Heart left ventricle (tissue), 16 donors: ENCODE measurements at regions not wholly inside any gene's neighbourhood (a gene's known extent, or its start where the extent isn't known, plus 50 kb on each side); places are given as distances from the start of the nearest gene placed in this dataset.

Source experiments
- ATAC-seq, 4 donors: fragments of 200-7000 bp; cut with Tn5 transposase; one replicate each; pipeline ENCODE4 v1.9.1; 2020 to 2022; ENCODE audit warnings: moderate library complexity in 4 of 4, mild to moderate bottlenecking in 3 of 4, moderate number of reproducible peaks in 1 of 4
- DNase-seq, 5 donors: peaks; one replicate each; pipeline ENCODE4 v3.0.0-alpha.2; 2020
- H3K27ac ChIP-seq, 12 donors: fragments of 200-600 bp; sonication (generic) in 4 of 12; one replicate each; pipeline versions ENCODE4 v1.5.0 to v1.8.0; 2016 to 2022; ENCODE audit warnings: mild to moderate bottlenecking in 2 of 12
- H3K27me3 ChIP-seq, 9 donors: fragments of 200-600 bp; sonication (generic) in 2 of 9; one replicate each; pipeline versions ENCODE4 v1.5.1 to v1.8.0; 2016 to 2022; ENCODE audit warnings: mild to moderate bottlenecking in 3 of 9
- H3K36me3 ChIP-seq, 9 donors: fragments of 200-600 bp; sonication (generic) in 2 of 9; one replicate each; pipeline versions ENCODE4 v1.5.0 to v1.8.0; 2018 to 2022; ENCODE audit warnings: mild to moderate bottlenecking in 2 of 9
- H3K4me1 ChIP-seq, 12 donors: fragments of 200-600 bp; sonication (generic) in 4 of 12; one replicate each; pipeline versions ENCODE4 v1.5.0 to v1.8.0; 2016 to 2022; ENCODE audit warnings: mild to moderate bottlenecking in 3 of 12
- H3K4me3 ChIP-seq, 12 donors: fragments of 200-600 bp; sonication (generic) in 4 of 12; one replicate each; pipeline versions ENCODE4 v1.5.0 to v1.8.0; 2017 to 2022; ENCODE audit warnings: mild to moderate bottlenecking in 9 of 12, moderate library complexity in 4 of 12
- H3K9me3 ChIP-seq, 12 donors: fragments of 200-600 bp; sonication (generic) in 4 of 12; one replicate each; pipeline versions ENCODE4 v1.5.0 to v1.8.0; 2016 to 2022; ENCODE audit warnings: mild to moderate bottlenecking in 1 of 12
- POLR2A ChIP-seq, 2 donors: fragments of 450-650 bp; IDR thresholded peaks; one replicate each; pipeline ENCODE4 v1.6.1; 2017; ENCODE audit warnings: antibody characterized with exemption in 2 of 2, mild to moderate bottlenecking in 2 of 2, moderate library complexity in 2 of 2
- WGBS, 4 donors: extraction: QIAGEN DNeasy Blood & Tissue Kit in 2 of 4; methylation state at CpG; one replicate each; pipeline versions ENCODE4 v1.1.5 to v1.1.7; 2013 to 2018; 5-methylcytosine and 5-hydroxymethylcytosine counted together
- intact Hi-C, 10 donors: fragments of 100-400 bp; cut with DNase I; formaldehyde crosslinking; loops; one replicate each; pipeline versions ENCODE4 v1.11.1 to v1.14.2; 2022
- TF ChIP-seq, protein P1 (sequence below), 12 donors: fragments of 200-600 bp; sonication (generic) in 4 of 12; IDR thresholded peaks; one replicate each; pipeline versions ENCODE4 v1.5.0 to v1.8.0; 2018 to 2022; ENCODE audit warnings: antibody characterized with exemption in 12 of 12, mild to moderate bottlenecking in 5 of 12
- donor health status: ischemic (EF 13 %, LVEDD 7.1; RV severe dilation, severe dysfunction).
- donor health status: healthy with polysubstance abuse.
- donor health status: DM: no; HTN: yes; CAD: no.
- donor health status: DM: no; HTN: no; CAD: no.
- donor health status: ischemic (EF 25% LVEDD 6.9; RV normal size, moderate dysfunction).
- donor health status: ischemic (EF 25% LVEDD 5.7; RV mildly dilated, moderate dysfunction).
- donor health status: healthy.
- donor health status: DM: yes; HTN: yes; CAD: no.
- donor health status: ischemic (EF 35%, LVEDD 5.7; RV mildly dilated, moderate dysfunction).
- donor health status: nonischemic (EF 11% LVEDD 7.7; RV severe dilation, severe dysfunction).
- donor health status: DM: yes; HTN: yes; CAD: no.
- donor health status: PGD.
- donor health status: ischemic (EF 29% LVEDD 5.4; RV normal size, mild dysfunction).
- donor health status: nonischemic (EF 23%, LVEDD 6.1; RV moderate dilation, normal function).

DNA sequence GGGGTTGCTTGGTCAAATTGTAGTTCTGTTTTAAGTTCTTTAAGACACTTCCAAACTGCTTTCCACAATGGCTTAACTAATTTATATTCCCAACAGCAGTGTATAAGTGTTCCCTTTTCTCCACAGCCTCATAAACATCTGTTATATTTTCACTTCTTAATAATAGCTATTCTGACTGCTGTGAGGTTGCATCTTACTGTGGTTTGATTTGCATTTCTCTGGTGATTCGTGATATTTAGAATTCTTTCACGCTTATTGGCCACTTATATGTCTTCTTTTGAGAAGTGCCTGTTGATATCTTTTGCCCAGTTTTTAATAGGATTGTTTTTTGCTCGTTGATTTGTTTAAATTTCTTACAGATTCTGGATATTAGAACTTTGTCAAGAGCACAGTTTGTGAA lies 278.6 kb upstream of the ITM2A start:
- no peaks in the 10 kb centered on the region for H3K36me3 ChIP-seq
- ATAC-seq (no peak), DNase-seq (no peak)
- no peak overlapping the region for H3K4me3 ChIP-seq
- H3K4me1 ChIP-seq = no peaks in the 10 kb centered on the region
- no peaks in the 10 kb centered on the region for H3K9me3 ChIP-seq
- TF ChIP-seq, protein P1, sequence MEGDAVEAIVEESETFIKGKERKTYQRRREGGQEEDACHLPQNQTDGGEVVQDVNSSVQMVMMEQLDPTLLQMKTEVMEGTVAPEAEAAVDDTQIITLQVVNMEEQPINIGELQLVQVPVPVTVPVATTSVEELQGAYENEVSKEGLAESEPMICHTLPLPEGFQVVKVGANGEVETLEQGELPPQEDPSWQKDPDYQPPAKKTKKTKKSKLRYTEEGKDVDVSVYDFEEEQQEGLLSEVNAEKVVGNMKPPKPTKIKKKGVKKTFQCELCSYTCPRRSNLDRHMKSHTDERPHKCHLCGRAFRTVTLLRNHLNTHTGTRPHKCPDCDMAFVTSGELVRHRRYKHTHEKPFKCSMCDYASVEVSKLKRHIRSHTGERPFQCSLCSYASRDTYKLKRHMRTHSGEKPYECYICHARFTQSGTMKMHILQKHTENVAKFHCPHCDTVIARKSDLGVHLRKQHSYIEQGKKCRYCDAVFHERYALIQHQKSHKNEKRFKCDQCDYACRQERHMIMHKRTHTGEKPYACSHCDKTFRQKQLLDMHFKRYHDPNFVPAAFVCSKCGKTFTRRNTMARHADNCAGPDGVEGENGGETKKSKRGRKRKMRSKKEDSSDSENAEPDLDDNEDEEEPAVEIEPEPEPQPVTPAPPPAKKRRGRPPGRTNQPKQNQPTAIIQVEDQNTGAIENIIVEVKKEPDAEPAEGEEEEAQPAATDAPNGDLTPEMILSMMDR (IDR thresholded peaks at IDR 0.05) = no peak
- no peak for TF ChIP-seq POLR2A (IDR thresholded peaks at IDR 0.05)
- no peak overlapping the region for H3K27ac ChIP-seq
- intact Hi-C loops = no loop called here
- 31 to 59% (median 51%) methylated on average over 3 of the region's 3 CpGs for WGBS, 4 donors
- H3K27me3 ChIP-seq = no peaks in the 10 kb centered on the region

DNA sequence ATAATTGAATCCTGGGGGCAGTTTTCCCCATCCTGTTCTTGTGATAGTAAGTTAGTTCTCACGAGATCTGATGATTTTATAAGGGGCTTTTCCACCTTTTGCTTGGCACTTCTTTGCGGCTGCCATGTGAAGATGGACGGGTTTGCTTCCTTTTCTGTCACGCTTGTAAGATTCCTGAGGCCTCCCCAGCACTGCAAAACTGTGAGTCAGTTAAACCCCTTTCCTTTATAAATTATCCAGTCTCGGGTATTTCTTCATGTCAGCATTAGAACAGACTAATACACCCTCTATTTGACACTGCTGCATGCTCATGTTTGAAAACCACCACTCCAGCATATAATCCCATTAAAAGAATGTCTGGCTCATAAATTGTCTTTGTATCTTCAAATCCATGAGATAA lies 264.4 kb upstream of the ITM2A start:
- Histone ChIP-seq H3K9me3 (no peaks in the 10 kb centered on the region), H3K27me3 (no peaks in the 10 kb centered on the region), H3K27ac (no peak overlapping the region), H3K4me3 (no peak overlapping the region), H3K36me3 (no peaks in the 10 kb centered on the region), H3K4me1 (no peaks in the 10 kb centered on the region)
- TF ChIP-seq, protein P1 (IDR thresholded peaks at IDR 0.05) = no peak
- WGBS, 4 donors = 58 to 65% (median 62%) methylated on average over 5 of the region's 5 CpGs
- DNase-seq (no peak), ATAC-seq (no peak)
- intact Hi-C loops = no loop called here

DNA sequence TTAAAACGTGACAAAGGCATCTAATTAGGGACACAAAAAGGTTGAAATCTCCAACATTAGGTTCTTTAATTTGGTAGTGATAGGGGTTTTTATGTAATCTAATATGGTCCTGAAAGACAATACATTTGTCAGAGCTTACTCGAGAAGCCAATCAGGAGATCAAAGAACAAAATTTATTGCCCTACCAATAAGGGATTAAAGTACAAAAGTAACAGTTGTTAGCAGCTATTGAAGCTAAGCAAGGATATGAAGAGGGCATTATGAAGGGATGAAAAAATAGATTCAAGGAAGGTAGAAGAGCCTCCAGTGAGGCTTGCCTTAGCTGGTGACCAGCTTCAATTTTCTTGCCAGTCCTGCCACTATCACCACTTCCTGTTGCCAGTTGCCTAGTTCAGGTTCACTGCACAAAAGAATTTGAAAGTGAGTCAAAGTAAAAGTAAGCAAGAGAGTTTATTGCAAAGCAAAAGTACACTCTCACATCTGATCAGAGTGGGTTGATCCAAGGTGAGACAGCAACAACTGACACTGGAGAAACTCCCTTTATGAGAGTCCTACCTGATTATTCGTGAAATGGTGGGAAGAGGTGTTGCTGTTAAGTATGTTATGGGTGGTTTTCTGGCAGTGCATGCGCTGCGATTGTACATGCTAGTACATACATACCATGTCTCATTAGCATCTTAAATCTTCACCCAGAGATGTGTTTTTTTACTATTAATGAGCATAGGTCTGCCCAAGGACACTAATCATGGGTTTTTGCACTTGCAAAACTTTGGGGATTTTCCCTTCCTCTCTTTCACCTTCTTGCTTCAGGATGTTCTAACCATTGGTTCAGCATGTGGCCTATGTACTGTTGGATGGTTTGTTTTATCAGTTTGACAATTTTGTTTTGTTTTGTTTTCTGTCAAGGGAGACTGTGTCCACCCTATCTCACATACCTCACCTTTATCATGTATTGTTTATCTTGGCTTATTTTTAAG lies 263.2 kb upstream of the ITM2A start:
- ATAC-seq = no peak
- WGBS, 4 donors = 61 to 76% (median 67%) methylated on average over 5 of the region's 5 CpGs
- intact Hi-C loops = no loop called here

DNA sequence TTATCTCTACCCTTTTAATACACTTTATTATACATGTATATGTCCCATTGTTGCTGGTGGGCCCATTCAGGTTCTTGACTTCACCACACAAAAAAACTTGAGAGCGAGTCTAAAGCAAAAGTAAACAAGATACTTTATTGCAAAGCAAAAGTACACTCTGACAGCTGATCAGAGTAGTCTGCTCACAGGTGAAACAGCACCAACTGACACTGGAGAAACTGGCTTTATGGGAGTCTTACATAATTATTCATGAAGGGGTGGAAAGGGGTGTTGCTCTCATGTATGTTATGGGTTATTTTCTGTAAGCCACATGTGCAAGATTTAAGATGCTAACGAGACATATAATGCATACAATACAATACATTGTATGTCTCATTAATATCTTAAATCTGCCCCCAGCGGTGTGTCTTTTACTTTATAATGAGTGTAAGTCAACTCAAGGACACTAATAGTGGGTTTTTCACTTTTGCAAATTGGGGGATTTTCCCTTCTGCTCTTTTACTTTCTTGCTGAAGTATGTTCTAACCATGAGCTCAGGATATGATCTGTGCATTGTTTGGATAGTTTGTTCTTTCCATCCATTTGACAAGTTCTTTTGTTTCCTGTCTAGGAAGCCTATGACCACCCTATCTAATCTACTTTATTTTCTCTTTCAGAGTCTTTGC lies 256.1 kb upstream of the ITM2A start:
- ATAC-seq (no peak), DNase-seq (no peak)
- H3K9me3 ChIP-seq = no peaks in the 10 kb centered on the region
- H3K4me1 ChIP-seq = no peaks in the 10 kb centered on the region
- no peak for TF ChIP-seq POLR2A (IDR thresholded peaks at IDR 0.05)
- TF ChIP-seq, protein P1 (IDR thresholded peaks at IDR 0.05) = no peak
- no peak overlapping the region for H3K27ac ChIP-seq
- 60 to 83% (median 68%) methylated on average over 3 of the region's 3 CpGs for WGBS, 4 donors
- no peaks in the 10 kb centered on the region for H3K36me3 ChIP-seq
- intact Hi-C loops = no loop called here
- peaks cover 0 to 9% (median 0%) of the 10 kb centered on the region in 9 donors for H3K27me3 ChIP-seq
- no peak overlapping the region for H3K4me3 ChIP-seq

More for the DNA sequence above, 263.2 kb upstream of the ITM2A start:
- no peak for DNase-seq
- TF ChIP-seq, protein P1 (IDR thresholded peaks at IDR 0.05) = no peak
- TF ChIP-seq POLR2A (IDR thresholded peaks at IDR 0.05) = no peak
- Histone ChIP-seq H3K36me3 (no peaks in the 10 kb centered on the region), H3K4me1 (no peaks in the 10 kb centered on the region), H3K27me3 (no peaks in the 10 kb centered on the region), H3K27ac (no peak overlapping the region), H3K4me3 (no peak overlapping the region), H3K9me3 (no peaks in the 10 kb centered on the region)
